ENCODE measurements at regions not wholly inside any gene's neighbourhood (a gene's known extent, or its start where the extent isn't known, plus 50 kb on each side); places are given as distances from the start of the nearest gene placed in this dataset.

DNA sequence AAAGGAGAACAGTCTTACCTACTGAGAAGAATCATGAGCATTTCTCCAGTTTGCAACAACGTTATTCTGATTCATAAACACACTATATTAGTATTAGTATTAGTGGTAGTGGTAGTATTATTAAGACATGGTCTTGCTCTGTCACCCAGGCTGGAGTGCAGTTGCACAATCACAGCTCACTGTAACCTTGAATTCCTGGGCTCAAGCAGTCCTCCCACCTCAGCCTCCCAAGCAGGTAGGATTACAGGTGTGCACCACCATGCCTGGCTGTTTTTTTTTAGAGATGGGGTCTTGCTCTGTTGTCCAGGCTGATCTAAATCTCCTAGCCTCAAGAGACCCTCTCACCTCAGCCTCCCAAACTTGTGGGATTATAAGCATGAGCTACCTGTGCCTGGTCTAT, 363.5 kb downstream of the SAMD5 start:
- no peak for DNase-seq (ENCODE audit: low read depth in 4 of 6, low spot score in 6 of 6)
- no peaks in the 10 kb centered on the region for H3K27me3 ChIP-seq (ENCODE audit: control insufficient read depth, insufficient read depth, low read length)
- no peaks in the 10 kb centered on the region for H3K4me1 ChIP-seq (ENCODE audit: control insufficient read depth, insufficient read depth, low read length)
- no peak overlapping the region for H3K27ac ChIP-seq (ENCODE audit: low read depth, low read length)
- no peaks in the 10 kb centered on the region for H3K9me3 ChIP-seq (ENCODE audit: control insufficient read depth, insufficient read depth, low read length)
- H3K36me3 ChIP-seq (ENCODE audit: control insufficient read depth, insufficient read depth, low read length), result no peaks in the 10 kb centered on the region
- WGBS (ENCODE audit: insufficient coverage), result no CpG with 5 or more reads among the region's 1 CpG
- no peak overlapping the region for H3K4me3 ChIP-seq (ENCODE audit: low read depth, low read length)

DNA sequence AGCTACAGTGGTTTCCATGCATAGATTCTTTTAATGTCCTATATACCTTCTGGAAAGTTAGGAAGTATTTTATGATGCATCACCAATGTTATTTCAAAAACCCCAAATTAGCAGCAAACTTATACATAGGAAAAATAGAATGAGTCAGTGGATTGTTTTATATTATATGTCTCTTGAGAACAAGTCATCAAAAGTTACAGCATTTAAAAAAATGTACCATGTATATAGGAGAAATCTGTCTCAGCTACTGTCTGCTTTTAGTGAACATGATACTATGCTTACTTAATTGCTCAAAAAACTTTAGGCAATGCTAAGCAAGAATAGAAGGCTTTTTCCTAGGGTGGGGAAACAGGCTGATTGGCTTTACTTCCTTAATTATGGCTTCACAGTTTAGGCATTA, 365.3 kb downstream of the SAMD5 start:
- no peak overlapping the region for H3K4me3 ChIP-seq (ENCODE audit: low read depth, low read length)
- no peak overlapping the region for H3K27ac ChIP-seq (ENCODE audit: low read depth, low read length)
- H3K4me1 ChIP-seq (ENCODE audit: control insufficient read depth, insufficient read depth, low read length), result no peaks in the 10 kb centered on the region
- H3K36me3 ChIP-seq (ENCODE audit: control insufficient read depth, insufficient read depth, low read length), result no peaks in the 10 kb centered on the region
- DNase-seq (ENCODE audit: low read depth in 4 of 6, low spot score in 6 of 6), result no peak
- no peaks in the 10 kb centered on the region for H3K27me3 ChIP-seq (ENCODE audit: control insufficient read depth, insufficient read depth, low read length)
- no peaks in the 10 kb centered on the region for H3K9me3 ChIP-seq (ENCODE audit: control insufficient read depth, insufficient read depth, low read length)

GRCh38 chr6:147874322-147874721, 365.8 kb downstream of the SAMD5 start:
- no peaks in the 10 kb centered on the region for H3K9me3 ChIP-seq (ENCODE audit: control insufficient read depth, insufficient read depth, low read length)
- H3K4me3 ChIP-seq (ENCODE audit: low read depth, low read length), result no peak overlapping the region
- no peaks in the 10 kb centered on the region for H3K36me3 ChIP-seq (ENCODE audit: control insufficient read depth, insufficient read depth, low read length)
- no peak for DNase-seq (ENCODE audit: low read depth in 4 of 6, low spot score in 6 of 6)
- H3K4me1 ChIP-seq (ENCODE audit: control insufficient read depth, insufficient read depth, low read length), result no peaks in the 10 kb centered on the region
- no peak overlapping the region for H3K27ac ChIP-seq (ENCODE audit: low read depth, low read length)
- WGBS (ENCODE audit: insufficient coverage), result 67% methylated on average over 6 of the region's 6 CpGs
- H3K27me3 ChIP-seq (ENCODE audit: control insufficient read depth, insufficient read depth, low read length), result no peaks in the 10 kb centered on the region

DNA sequence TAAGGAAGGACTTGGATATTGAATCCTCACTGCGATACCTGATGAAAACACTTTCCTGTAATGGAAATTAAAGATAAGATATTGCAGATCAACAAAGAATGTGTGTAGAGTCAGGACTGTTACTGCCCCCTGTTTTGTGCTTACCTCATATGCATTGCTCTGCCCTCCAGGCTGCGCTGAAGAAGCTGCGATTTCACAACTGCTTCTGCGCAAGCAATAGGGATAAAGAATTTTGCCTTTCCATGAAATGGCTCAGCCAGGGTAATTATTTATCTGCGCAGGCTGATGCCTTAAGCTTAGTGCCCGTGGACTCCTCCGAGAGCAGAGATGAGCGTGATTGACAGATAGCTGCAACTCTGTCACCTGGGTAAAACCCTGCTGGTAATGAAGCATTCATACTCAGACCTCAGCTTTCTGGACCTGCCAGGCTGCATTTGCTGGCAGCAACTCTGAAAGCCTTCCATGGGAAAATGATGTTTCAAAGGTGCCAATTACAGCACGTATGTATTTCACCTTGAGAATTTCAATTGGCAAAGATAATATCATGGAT, 370.6 kb downstream of the SAMD5 start:
- Histone ChIP-seq H3K36me3 (ENCODE audit: control insufficient read depth, insufficient read depth, low read length) (no peaks in the 10 kb centered on the region), H3K4me1 (ENCODE audit: control insufficient read depth, insufficient read depth, low read length) (no peaks in the 10 kb centered on the region), H3K27ac (ENCODE audit: low read depth, low read length) (no peak overlapping the region), H3K27me3 (ENCODE audit: control insufficient read depth, insufficient read depth, low read length) (no peaks in the 10 kb centered on the region), H3K9me3 (ENCODE audit: control insufficient read depth, insufficient read depth, low read length) (no peaks in the 10 kb centered on the region), H3K4me3 (ENCODE audit: low read depth, low read length) (no peak overlapping the region)
- DNase-seq (ENCODE audit: low read depth in 4 of 6, low spot score in 6 of 6), result peak in 1 of 6 donors; percentile 49
- WGBS (ENCODE audit: insufficient coverage), result 90% methylated on average over 6 of the region's 9 CpGs

DNA sequence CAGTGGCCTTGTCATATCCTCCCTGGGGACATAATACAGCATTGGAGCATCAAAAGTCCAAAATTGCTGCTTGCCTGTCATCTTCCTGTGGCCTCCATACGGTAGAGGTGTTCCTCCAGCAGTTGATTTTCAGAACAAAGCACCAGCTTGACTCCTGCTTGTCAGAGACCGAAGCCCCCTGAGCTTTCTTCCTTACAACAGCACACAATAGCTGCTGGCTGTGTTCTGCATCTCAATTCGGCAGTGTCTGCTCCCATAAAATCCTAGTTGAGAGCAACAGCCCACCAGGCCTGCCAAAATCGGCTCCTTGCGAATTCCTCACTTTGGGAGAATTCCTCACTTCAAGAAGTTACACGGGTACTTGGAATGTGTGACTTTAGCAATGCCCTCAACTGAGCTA, 372.9 kb downstream of the SAMD5 start:
- 47% methylated on average over 4 of the region's 6 CpGs for WGBS (ENCODE audit: insufficient coverage)
- Histone ChIP-seq H3K27me3 (ENCODE audit: control insufficient read depth, insufficient read depth, low read length) (no peaks in the 10 kb centered on the region), H3K4me1 (ENCODE audit: control insufficient read depth, insufficient read depth, low read length) (no peaks in the 10 kb centered on the region), H3K27ac (ENCODE audit: low read depth, low read length) (no peak overlapping the region), H3K36me3 (ENCODE audit: control insufficient read depth, insufficient read depth, low read length) (no peaks in the 10 kb centered on the region), H3K9me3 (ENCODE audit: control insufficient read depth, insufficient read depth, low read length) (no peaks in the 10 kb centered on the region), H3K4me3 (ENCODE audit: low read depth, low read length) (no peak overlapping the region)
- DNase-seq (ENCODE audit: low read depth in 4 of 6, low spot score in 6 of 6), result no peak

- no peaks in the 10 kb centered on the region for H3K4me1 ChIP-seq (ENCODE audit: control insufficient read depth, insufficient read depth, low read length)
- no peaks in the 10 kb centered on the region for H3K9me3 ChIP-seq (ENCODE audit: control insufficient read depth, insufficient read depth, low read length)
- DNase-seq (ENCODE audit: low read depth in 4 of 6, low spot score in 6 of 6), result no peak
- no peaks in the 10 kb centered on the region for H3K36me3 ChIP-seq (ENCODE audit: control insufficient read depth, insufficient read depth, low read length)
- H3K4me3 ChIP-seq (ENCODE audit: low read depth, low read length), result no peak overlapping the region
- H3K27me3 ChIP-seq (ENCODE audit: control insufficient read depth, insufficient read depth, low read length), result no peaks in the 10 kb centered on the region
- 100% methylated on average over 1 of the region's 2 CpGs for WGBS (ENCODE audit: insufficient coverage)
- H3K27ac ChIP-seq (ENCODE audit: low read depth, low read length), result no peak overlapping the region
Measured at GRCh38 chr6:147888374-147888773, 379.9 kb downstream of the SAMD5 start.

- no peaks in the 10 kb centered on the region for H3K9me3 ChIP-seq (ENCODE audit: control insufficient read depth, insufficient read depth, low read length)
- DNase-seq (ENCODE audit: low read depth in 4 of 6, low spot score in 6 of 6), result peak in 1 of 6 donors; percentile 51
- H3K27ac ChIP-seq (ENCODE audit: low read depth, low read length), result no peak overlapping the region
- H3K27me3 ChIP-seq (ENCODE audit: control insufficient read depth, insufficient read depth, low read length), result peaks cover 2% of the 10 kb centered on the region
- no peaks in the 10 kb centered on the region for H3K4me1 ChIP-seq (ENCODE audit: control insufficient read depth, insufficient read depth, low read length)
- H3K36me3 ChIP-seq (ENCODE audit: control insufficient read depth, insufficient read depth, low read length), result no peaks in the 10 kb centered on the region
- H3K4me3 ChIP-seq (ENCODE audit: low read depth, low read length), result no peak overlapping the region
- WGBS (ENCODE audit: insufficient coverage), result 70% methylated on average over 7 of the region's 8 CpGs
Measured at GRCh38 chr6:147891671-147892070, 383.2 kb downstream of the SAMD5 start.

- DNase-seq (ENCODE audit: low read depth in 4 of 6, low spot score in 6 of 6), result no peak
- no peaks in the 10 kb centered on the region for H3K9me3 ChIP-seq (ENCODE audit: control insufficient read depth, insufficient read depth, low read length)
- H3K27me3 ChIP-seq (ENCODE audit: control insufficient read depth, insufficient read depth, low read length), result peaks cover 2% of the 10 kb centered on the region
- no peak overlapping the region for H3K4me3 ChIP-seq (ENCODE audit: low read depth, low read length)
- no peaks in the 10 kb centered on the region for H3K36me3 ChIP-seq (ENCODE audit: control insufficient read depth, insufficient read depth, low read length)
- H3K27ac ChIP-seq (ENCODE audit: low read depth, low read length), result no peak overlapping the region
- H3K4me1 ChIP-seq (ENCODE audit: control insufficient read depth, insufficient read depth, low read length), result no peaks in the 10 kb centered on the region
- no CpG with 5 or more reads among the region's 3 CpGs for WGBS (ENCODE audit: insufficient coverage)
Measured at GRCh38 chr6:147892476-147892875, 384.0 kb downstream of the SAMD5 start.

- peaks cover 2% of the 10 kb centered on the region for H3K27me3 ChIP-seq (ENCODE audit: control insufficient read depth, insufficient read depth, low read length)
- DNase-seq (ENCODE audit: low read depth in 4 of 6, low spot score in 6 of 6), result peak in 1 of 6 donors; percentile 39
- no peaks in the 10 kb centered on the region for H3K36me3 ChIP-seq (ENCODE audit: control insufficient read depth, insufficient read depth, low read length)
- H3K9me3 ChIP-seq (ENCODE audit: control insufficient read depth, insufficient read depth, low read length), result no peaks in the 10 kb centered on the region
- WGBS (ENCODE audit: insufficient coverage), result 55% methylated on average over 2 of the region's 4 CpGs
- H3K4me3 ChIP-seq (ENCODE audit: low read depth, low read length), result no peak overlapping the region
- H3K4me1 ChIP-seq (ENCODE audit: control insufficient read depth, insufficient read depth, low read length), result no peaks in the 10 kb centered on the region
- no peak overlapping the region for H3K27ac ChIP-seq (ENCODE audit: low read depth, low read length)
Measured at GRCh38 chr6:147895272-147895671, 386.8 kb downstream of the SAMD5 start.

DNA sequence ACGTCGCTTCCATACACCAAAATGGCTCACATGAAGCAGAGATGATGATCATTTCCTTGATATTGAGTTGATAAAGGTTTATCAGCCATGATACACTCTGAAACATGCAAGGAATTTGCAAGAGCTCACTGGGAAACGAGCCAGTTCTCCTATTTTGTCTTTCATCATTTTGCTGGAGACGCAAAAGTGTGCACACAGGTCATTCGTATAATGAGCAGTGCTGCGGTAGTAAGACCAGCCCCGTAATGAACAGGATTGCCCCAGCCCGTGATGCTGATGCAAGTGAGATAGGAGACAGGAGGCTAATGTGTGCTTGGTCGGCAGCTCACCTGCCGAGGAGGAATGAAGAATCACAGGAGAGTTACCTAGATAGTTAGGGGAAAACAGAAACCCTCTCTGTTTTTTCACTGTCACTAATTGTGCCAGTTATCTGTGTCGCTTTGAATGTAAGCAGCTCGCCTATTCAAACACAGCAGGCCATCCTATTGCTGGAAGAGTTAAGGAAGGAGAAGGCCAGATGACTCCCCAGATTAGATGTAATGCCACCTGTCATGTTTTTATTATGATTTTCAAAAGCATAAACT, 391.8 kb downstream of the SAMD5 start:
- H3K4me1 ChIP-seq (ENCODE audit: control insufficient read depth, insufficient read depth, low read length), result no peaks in the 10 kb centered on the region
- 72% methylated on average over 8 of the region's 12 CpGs for WGBS (ENCODE audit: insufficient coverage)
- no peaks in the 10 kb centered on the region for H3K9me3 ChIP-seq (ENCODE audit: control insufficient read depth, insufficient read depth, low read length)
- DNase-seq (ENCODE audit: low read depth in 4 of 6, low spot score in 6 of 6), result peak in 1 of 6 donors; percentile 66
- H3K36me3 ChIP-seq (ENCODE audit: control insufficient read depth, insufficient read depth, low read length), result no peaks in the 10 kb centered on the region
- H3K27ac ChIP-seq (ENCODE audit: low read depth, low read length), result no peak overlapping the region
- H3K4me3 ChIP-seq (ENCODE audit: low read depth, low read length), result no peak overlapping the region
- H3K27me3 ChIP-seq (ENCODE audit: control insufficient read depth, insufficient read depth, low read length), result peaks cover 2% of the 10 kb centered on the region
